GM21576 (cell line): ENCODE measurements at regions not wholly inside any gene's neighbourhood (a gene's known extent, or its start where the extent isn't known, plus 50 kb on each side); places are given as distances from the start of the nearest gene placed in this dataset.
"Not testable (repeated sequence)": the region's sequence is repeated elsewhere in the genome, so short reads cannot be mapped to it uniquely, and the experiment has no call there.

ENCODE experiments used
- ATAC-seq: cut with Tn5 transposase; IDR thresholded peaks from one replicate; pipeline ENCODE4 v1.9.1; 2021; ENCODE audit warnings: mild to moderate bottlenecking, moderate library complexity; ENCODE audit not compliant: unreplicated experiment

DNA sequence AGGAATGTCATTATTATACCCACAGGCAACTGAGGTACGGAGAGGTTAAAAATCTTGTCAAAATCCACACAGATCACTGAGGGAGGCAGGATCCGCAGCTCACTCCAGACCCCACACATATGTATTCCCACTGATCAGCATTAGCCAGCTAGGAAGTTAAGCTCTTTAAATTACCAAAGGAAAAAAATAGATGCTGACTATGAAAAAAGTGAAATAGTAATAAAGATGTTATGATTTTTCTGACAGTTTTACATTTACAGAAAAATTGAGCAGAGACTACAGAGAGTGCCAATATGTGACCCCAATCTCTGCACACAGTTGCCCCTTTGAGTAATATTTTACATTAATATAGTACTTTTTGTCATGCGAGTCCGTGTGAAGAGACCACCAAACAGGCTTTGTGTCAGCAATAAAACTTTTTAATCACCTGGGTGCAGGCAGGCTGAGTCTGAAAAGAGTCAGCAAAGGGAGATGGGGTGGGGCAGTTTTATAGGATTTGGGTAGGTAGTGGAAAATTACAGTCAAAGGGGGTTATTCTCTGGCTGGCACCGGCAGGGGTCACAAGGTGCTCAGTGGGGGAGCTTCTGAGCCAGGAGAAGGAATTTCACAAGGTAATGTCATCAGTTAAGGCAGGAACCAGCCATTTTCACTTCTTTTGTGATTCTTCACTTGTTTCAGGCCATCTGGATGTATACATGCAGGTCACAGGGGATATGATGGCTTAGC lies 61.9 kb upstream of the NAA35 start:
- not testable (repeated sequence) for ATAC-seq

- ATAC-seq = not testable (repeated sequence)
These were observed 60.4 kb upstream of the NAA35 start for GRCh38 chr9:85880507-85880906.

GRCh38 chr9:85884256-85884655 lies 56.7 kb upstream of the NAA35 start:
- no peak for ATAC-seq

GRCh38 chr9:85890962-85891361 lies 50.0 kb upstream of the NAA35 start:
- ATAC-seq = no peak
